ENCODE measurements at regions not wholly inside any gene's neighbourhood (a gene's known extent, or its start where the extent isn't known, plus 50 kb on each side); places are given as distances from the start of the nearest gene placed in this dataset.

- no peaks in the 10 kb centered on the region for H3K9me3 ChIP-seq
- H3K27ac ChIP-seq: no peak overlapping the region
- no peaks in the 10 kb centered on the region for H3K27me3 ChIP-seq
- intact Hi-C loops (cut with DNase I; ENCODE audit: low total_unique reads): no loop called here
- DNase-seq (no peak), ATAC-seq (no peak)
- H3K4me3 ChIP-seq: no peak overlapping the region
- no peak for TF ChIP-seq CTCF (IDR thresholded peaks at IDR 0.05 in 4 of 5, conservative IDR thresholded peaks at IDR 0.05 in 1 of 5)
- no peak for TF ChIP-seq POLR2A (IDR thresholded peaks at IDR 0.05)
- H3K36me3 ChIP-seq: no peaks in the 10 kb centered on the region
- peaks cover 7 to 10% of the 10 kb centered on the region in 2 donors for H3K4me1 ChIP-seq
- in situ Hi-C loops (cut with MboI; ENCODE audit: low sequenced_read_pairs in 4 of 4): no loop called here
These were observed 146.2 kb upstream of the KLF6 start for GRCh38 chr10:3931224-3931623.

- Histone ChIP-seq H3K9me3 (no peaks in the 10 kb centered on the region), H3K4me3 (no peak overlapping the region), H3K27ac (no peak overlapping the region), H3K27me3 (no peaks in the 10 kb centered on the region), H3K36me3 (no peaks in the 10 kb centered on the region), H3K4me1 (no peaks in the 10 kb centered on the region)
- in situ Hi-C loops (cut with MboI; ENCODE audit: low sequenced_read_pairs in 4 of 4) (no loop called here), intact Hi-C loops (cut with DNase I; ENCODE audit: low total_unique reads) (no loop called here)
- DNase-seq (no peak), ATAC-seq (no peak)
- no peak for TF ChIP-seq POLR2A (IDR thresholded peaks at IDR 0.05)
- no peak for TF ChIP-seq CTCF (IDR thresholded peaks at IDR 0.05 in 4 of 5, conservative IDR thresholded peaks at IDR 0.05 in 1 of 5)
These were observed 143.6 kb upstream of the KLF6 start for GRCh38 chr10:3928569-3928968.

GRCh38 chr10:3928078-3928477, 143.1 kb upstream of the KLF6 start:
- intact Hi-C loops (cut with DNase I; ENCODE audit: low total_unique reads): no loop called here

GRCh38 chr10:3926675-3927525, 141.9 kb upstream of the KLF6 start:
- TF ChIP-seq POLR2A (IDR thresholded peaks at IDR 0.05) (no peak), CTCF (IDR thresholded peaks at IDR 0.05 in 4 of 5, conservative IDR thresholded peaks at IDR 0.05 in 1 of 5) (no peak)
- H3K4me3 ChIP-seq: no peak overlapping the region
- H3K27me3 ChIP-seq: no peaks in the 10 kb centered on the region
- H3K4me1 ChIP-seq: no peaks in the 10 kb centered on the region
- no peak for ATAC-seq
- in situ Hi-C loops (cut with MboI; ENCODE audit: low sequenced_read_pairs in 4 of 4) (no loop called here), intact Hi-C loops (cut with DNase I; ENCODE audit: low total_unique reads) (no loop called here)
- no peak for DNase-seq
- no peaks in the 10 kb centered on the region for H3K9me3 ChIP-seq
- no peak overlapping the region for H3K27ac ChIP-seq
- no peaks in the 10 kb centered on the region for H3K36me3 ChIP-seq

More at GRCh38 chr10:3928078-3928477, 143.1 kb upstream of the KLF6 start:
- H3K27ac ChIP-seq: no peak overlapping the region
- in situ Hi-C loops (cut with MboI; ENCODE audit: low sequenced_read_pairs in 4 of 4): no loop called here
- no peak overlapping the region for H3K4me3 ChIP-seq
- no peaks in the 10 kb centered on the region for H3K9me3 ChIP-seq
- DNase-seq (no peak), ATAC-seq (no peak)
- no peak for TF ChIP-seq CTCF (IDR thresholded peaks at IDR 0.05 in 4 of 5, conservative IDR thresholded peaks at IDR 0.05 in 1 of 5)
- TF ChIP-seq POLR2A (IDR thresholded peaks at IDR 0.05): no peak
- H3K4me1 ChIP-seq: no peaks in the 10 kb centered on the region
- no peaks in the 10 kb centered on the region for H3K27me3 ChIP-seq
- no peaks in the 10 kb centered on the region for H3K36me3 ChIP-seq
